ENCODE measurements at regions not wholly inside any gene's neighbourhood (a gene's known extent, or its start where the extent isn't known, plus 50 kb on each side); places are given as distances from the start of the nearest gene placed in this dataset.

DNA sequence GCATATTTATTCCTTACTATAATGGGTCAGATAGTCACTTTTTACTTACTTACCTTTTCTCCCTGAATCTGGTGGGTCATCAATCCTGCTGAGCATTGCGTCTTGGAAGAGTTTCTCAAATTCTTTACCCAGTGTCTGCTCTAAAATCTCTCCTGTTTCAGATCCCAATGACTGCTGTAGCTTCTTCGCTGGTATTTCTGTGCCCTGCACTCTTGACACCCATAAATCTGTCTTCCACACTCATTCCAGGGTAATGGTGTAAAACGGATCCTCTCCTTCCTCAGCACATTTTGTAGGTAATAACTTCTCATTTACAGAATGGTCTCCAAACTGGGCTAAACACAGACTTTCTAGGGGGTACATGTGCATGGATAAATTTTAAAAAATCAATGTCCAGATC is 407.4 kb downstream of the DMAC1 start:
- 57 to 67% methylated on average over 3 of the region's 3 CpGs for WGBS, 2 donors (ENCODE audit: low coverage in 1 of 2)

DNA sequence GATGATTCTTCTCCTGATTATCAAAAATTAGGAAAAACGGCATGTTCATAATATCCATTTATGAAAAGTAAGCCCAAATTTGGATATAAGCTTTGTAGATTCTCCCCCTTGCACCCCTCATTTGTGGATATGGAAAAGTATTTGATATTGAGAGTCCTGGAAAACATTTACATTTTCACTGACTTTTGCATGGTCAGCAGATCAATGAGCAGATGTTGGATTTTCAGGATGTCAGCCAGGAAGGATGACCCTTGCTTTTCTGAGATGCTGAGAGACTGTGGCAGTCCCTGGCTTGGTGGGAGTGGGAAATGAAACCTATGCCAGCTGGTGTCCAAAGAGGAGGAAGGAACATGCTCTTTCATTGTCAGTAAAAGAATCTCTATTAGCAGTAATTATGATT is 410.8 kb downstream of the DMAC1 start:
- Histone ChIP-seq H3K4me1 (no peaks in the 10 kb centered on the region), H3K36me3 (no peaks in the 10 kb centered on the region), H3K27me3 (no peaks in the 10 kb centered on the region), H3K4me3 (no peak overlapping the region), H3K27ac (no peak overlapping the region), H3K9me3 (no peaks in the 10 kb centered on the region)
- TF ChIP-seq POLR2AphosphoS5 (IDR thresholded peaks at IDR 0.05) (no peak), POLR2A (IDR thresholded peaks at IDR 0.05) (no peak), EP300 (IDR thresholded peaks at IDR 0.05; ENCODE audit: low read depth) (no peak)
- TF ChIP-seq, protein P1, sequence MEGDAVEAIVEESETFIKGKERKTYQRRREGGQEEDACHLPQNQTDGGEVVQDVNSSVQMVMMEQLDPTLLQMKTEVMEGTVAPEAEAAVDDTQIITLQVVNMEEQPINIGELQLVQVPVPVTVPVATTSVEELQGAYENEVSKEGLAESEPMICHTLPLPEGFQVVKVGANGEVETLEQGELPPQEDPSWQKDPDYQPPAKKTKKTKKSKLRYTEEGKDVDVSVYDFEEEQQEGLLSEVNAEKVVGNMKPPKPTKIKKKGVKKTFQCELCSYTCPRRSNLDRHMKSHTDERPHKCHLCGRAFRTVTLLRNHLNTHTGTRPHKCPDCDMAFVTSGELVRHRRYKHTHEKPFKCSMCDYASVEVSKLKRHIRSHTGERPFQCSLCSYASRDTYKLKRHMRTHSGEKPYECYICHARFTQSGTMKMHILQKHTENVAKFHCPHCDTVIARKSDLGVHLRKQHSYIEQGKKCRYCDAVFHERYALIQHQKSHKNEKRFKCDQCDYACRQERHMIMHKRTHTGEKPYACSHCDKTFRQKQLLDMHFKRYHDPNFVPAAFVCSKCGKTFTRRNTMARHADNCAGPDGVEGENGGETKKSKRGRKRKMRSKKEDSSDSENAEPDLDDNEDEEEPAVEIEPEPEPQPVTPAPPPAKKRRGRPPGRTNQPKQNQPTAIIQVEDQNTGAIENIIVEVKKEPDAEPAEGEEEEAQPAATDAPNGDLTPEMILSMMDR (IDR thresholded peaks at IDR 0.05), result no peak
- WGBS, 2 donors (ENCODE audit: low coverage in 1 of 2), result 91 to 100% methylated on average over 1 of the region's 1 CpG
- in situ Hi-C loops (cut with MboI; ENCODE audit: low pct_ligation_motif_present in 1 of 4, low pct_unique_long_range_greater_than_20kb in 1 of 4, low sequenced_read_pairs in 3 of 4) (no loop called here), intact Hi-C loops (cut with DNase I; ENCODE audit: low total_unique reads) (no loop called here)
- DNase-seq, result no peak

More for the DNA sequence above, 407.4 kb downstream of the DMAC1 start:
- intact Hi-C loops (cut with DNase I; ENCODE audit: low total_unique reads), result no loop called here
- no peaks in the 10 kb centered on the region for H3K36me3 ChIP-seq
- H3K4me3 ChIP-seq, result no peak overlapping the region
- no peaks in the 10 kb centered on the region for H3K27me3 ChIP-seq
- H3K9me3 ChIP-seq, result no peaks in the 10 kb centered on the region
- no peak for TF ChIP-seq EP300 (IDR thresholded peaks at IDR 0.05; ENCODE audit: low read depth)
- TF ChIP-seq POLR2AphosphoS5 (IDR thresholded peaks at IDR 0.05), result no peak
- TF ChIP-seq, protein P1 (IDR thresholded peaks at IDR 0.05), result no peak
- TF ChIP-seq POLR2A (IDR thresholded peaks at IDR 0.05), result no peak
- in situ Hi-C loops (cut with MboI; ENCODE audit: low pct_ligation_motif_present in 1 of 4, low pct_unique_long_range_greater_than_20kb in 1 of 4, low sequenced_read_pairs in 3 of 4), result no loop called here
- H3K4me1 ChIP-seq, result no peaks in the 10 kb centered on the region
- no peak overlapping the region for H3K27ac ChIP-seq
- no peak for DNase-seq

DNA sequence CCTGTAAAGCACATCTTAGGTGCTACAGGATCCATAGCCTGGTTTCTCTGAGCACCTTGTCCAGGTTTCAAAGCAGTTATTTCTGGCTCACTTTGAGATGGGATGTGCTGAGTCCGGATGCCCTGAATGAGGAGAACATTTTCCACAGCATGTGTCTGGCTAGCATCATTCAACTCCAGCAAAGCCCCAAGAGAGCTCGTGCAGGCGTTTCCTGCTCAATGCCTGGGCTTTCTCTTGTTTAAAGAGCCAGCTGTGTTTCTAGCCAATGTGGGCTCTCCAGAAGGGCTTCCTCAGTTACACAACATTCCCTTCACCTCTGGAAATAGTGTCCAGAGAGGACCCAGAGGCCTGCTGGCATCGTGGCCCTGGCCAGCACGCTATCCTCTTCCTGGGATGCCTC is 411.7 kb downstream of the DMAC1 start:
- in situ Hi-C loops (cut with MboI; ENCODE audit: low pct_ligation_motif_present in 1 of 4, low pct_unique_long_range_greater_than_20kb in 1 of 4, low sequenced_read_pairs in 3 of 4), result no loop called here
- Histone ChIP-seq H3K36me3 (no peaks in the 10 kb centered on the region), H3K4me3 (no peak overlapping the region), H3K9me3 (no peaks in the 10 kb centered on the region), H3K27me3 (no peaks in the 10 kb centered on the region), H3K4me1 (no peaks in the 10 kb centered on the region), H3K27ac (no peak overlapping the region)
- intact Hi-C loops (cut with DNase I; ENCODE audit: low total_unique reads), result no loop called here
- no peak for DNase-seq
- WGBS, 2 donors (ENCODE audit: low coverage in 1 of 2), result 36% methylated on average over 5 of the region's 5 CpGs; no CpG with 5 or more reads in 1 of the 2 donors
- no peak for TF ChIP-seq POLR2AphosphoS5 (IDR thresholded peaks at IDR 0.05)
- no peak for TF ChIP-seq POLR2A (IDR thresholded peaks at IDR 0.05)
- no peak for TF ChIP-seq EP300 (IDR thresholded peaks at IDR 0.05; ENCODE audit: low read depth)
- TF ChIP-seq, protein P1 (IDR thresholded peaks at IDR 0.05), result no peak

DNA sequence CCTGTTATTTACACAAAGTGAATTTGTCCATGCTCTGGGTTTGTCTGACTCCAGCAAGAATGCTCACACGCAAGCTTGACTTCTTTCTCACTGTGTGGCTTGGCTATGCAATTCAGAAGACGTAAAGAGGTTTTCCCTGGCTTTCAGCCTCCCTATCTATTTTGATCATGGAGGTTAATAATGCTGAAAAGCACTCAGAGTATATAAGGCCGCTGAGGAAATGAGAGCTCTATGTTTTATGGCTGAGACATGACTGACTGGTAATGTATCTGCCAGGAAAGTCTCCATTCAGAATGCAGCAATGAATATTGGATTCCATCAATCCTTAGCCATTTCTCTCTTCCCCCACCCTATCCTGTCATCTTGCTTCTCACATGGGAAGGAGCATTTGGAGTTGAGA is 417.3 kb downstream of the DMAC1 start:
- H3K9me3 ChIP-seq, result no peaks in the 10 kb centered on the region
- no peaks in the 10 kb centered on the region for H3K27me3 ChIP-seq
- intact Hi-C loops (cut with DNase I; ENCODE audit: low total_unique reads) (no loop called here), in situ Hi-C loops (cut with MboI; ENCODE audit: low pct_ligation_motif_present in 1 of 4, low pct_unique_long_range_greater_than_20kb in 1 of 4, low sequenced_read_pairs in 3 of 4) (no loop called here)
- 81 to 87% methylated on average over 2 to 3 of the region's 3 CpGs for WGBS, 2 donors (ENCODE audit: low coverage in 1 of 2)
- H3K36me3 ChIP-seq, result no peaks in the 10 kb centered on the region
- no peaks in the 10 kb centered on the region for H3K4me1 ChIP-seq
- TF ChIP-seq EP300 (IDR thresholded peaks at IDR 0.05; ENCODE audit: low read depth) (no peak), POLR2AphosphoS5 (IDR thresholded peaks at IDR 0.05) (no peak), POLR2A (IDR thresholded peaks at IDR 0.05) (no peak)
- TF ChIP-seq, protein P1 (IDR thresholded peaks at IDR 0.05), result no peak
- DNase-seq, result no peak
- H3K4me3 ChIP-seq, result no peak overlapping the region
- no peak overlapping the region for H3K27ac ChIP-seq
